ENCODE measurements at regions not wholly inside any gene's neighbourhood (a gene's known extent, or its start where the extent isn't known, plus 50 kb on each side); places are given as distances from the start of the nearest gene placed in this dataset.

DNA sequence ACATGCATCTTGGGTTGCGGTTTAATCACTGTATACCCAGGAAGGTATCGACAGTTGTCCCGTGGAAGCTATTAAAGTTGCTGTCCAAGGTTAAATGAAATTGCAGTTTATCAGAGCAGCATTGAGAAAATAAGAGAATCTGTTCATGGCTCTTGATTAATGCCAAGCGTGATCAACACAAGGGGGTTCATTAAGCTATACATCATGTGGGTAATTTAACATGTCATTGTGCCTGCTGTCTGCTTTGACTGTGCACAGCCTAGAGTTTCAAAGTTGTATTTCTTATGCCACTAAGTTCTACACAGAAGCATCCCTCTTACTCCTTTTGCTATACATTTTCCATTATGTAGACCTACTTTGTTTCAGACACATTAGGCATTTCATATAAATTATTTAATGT is 74.8 kb upstream of the SP8 start:
- Histone ChIP-seq H3K9me2 (replicated peaks; ENCODE audit: low read depth, low read length) (no peaks in the 10 kb centered on the region), H3K4me2 (ENCODE audit: low read depth, low read length, poor library complexity, severe bottlenecking) (no peak overlapping the region), H3K36me3 (ENCODE audit: insufficient read depth, low read length) (no peaks in the 10 kb centered on the region), H3F3A (ENCODE audit: low read depth) (no peaks in the 10 kb centered on the region), H3K79me2 (ENCODE audit: insufficient read depth, low read length) (no peaks in the 10 kb centered on the region), H4K20me1 (ENCODE audit: insufficient read depth, low read length, poor library complexity, severe bottlenecking) (no peaks in the 10 kb centered on the region), H3K9me3 (ENCODE audit: insufficient read depth, low read depth, low read length) (no peaks in the 10 kb centered on the region), H3K9ac (ENCODE audit: low read depth, low read length, poor library complexity, severe bottlenecking) (no peak overlapping the region), H3K27me3 (ENCODE audit: insufficient read depth, low read length, poor library complexity, severe bottlenecking) (no peaks in the 10 kb centered on the region), H2AFZ (ENCODE audit: low read length) (no peak overlapping the region), H3K4me1 (ENCODE audit: insufficient read depth, low read length, poor library complexity, severe bottlenecking) (no peaks in the 10 kb centered on the region), H3K4me3 (ENCODE audit: low read length, poor library complexity, severe bottlenecking) (no peak overlapping the region)
- TF ChIP-seq, protein P1, sequence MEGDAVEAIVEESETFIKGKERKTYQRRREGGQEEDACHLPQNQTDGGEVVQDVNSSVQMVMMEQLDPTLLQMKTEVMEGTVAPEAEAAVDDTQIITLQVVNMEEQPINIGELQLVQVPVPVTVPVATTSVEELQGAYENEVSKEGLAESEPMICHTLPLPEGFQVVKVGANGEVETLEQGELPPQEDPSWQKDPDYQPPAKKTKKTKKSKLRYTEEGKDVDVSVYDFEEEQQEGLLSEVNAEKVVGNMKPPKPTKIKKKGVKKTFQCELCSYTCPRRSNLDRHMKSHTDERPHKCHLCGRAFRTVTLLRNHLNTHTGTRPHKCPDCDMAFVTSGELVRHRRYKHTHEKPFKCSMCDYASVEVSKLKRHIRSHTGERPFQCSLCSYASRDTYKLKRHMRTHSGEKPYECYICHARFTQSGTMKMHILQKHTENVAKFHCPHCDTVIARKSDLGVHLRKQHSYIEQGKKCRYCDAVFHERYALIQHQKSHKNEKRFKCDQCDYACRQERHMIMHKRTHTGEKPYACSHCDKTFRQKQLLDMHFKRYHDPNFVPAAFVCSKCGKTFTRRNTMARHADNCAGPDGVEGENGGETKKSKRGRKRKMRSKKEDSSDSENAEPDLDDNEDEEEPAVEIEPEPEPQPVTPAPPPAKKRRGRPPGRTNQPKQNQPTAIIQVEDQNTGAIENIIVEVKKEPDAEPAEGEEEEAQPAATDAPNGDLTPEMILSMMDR (conservative IDR thresholded peaks at IDR 0.05; ENCODE audit: low read length), result no peak
- TF ChIP-seq EZH2phosphoT487 (IDR thresholded peaks at IDR 0.05; ENCODE audit: borderline replicate concordance), result no peak

DNA sequence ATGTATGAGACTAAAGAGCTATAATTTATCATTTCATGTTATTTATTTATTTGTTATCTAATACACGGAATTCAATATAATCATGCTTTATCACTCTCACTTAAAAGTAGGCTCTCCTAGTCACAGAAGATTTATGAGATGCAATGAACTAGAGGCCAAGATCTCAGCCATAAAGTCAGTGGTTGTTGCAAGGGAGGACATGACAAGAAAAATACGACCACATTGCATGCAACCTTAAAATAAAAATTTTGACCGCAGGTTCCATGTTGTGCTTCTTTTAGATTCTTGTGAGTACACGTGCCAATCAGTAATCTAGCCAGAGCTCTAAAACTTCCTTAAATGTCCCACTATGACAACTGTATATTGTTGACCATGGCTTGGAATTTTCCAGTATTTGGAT is 75.9 kb upstream of the SP8 start:
- H3K9ac ChIP-seq (ENCODE audit: low read depth, low read length, poor library complexity, severe bottlenecking), result no peak overlapping the region
- no peaks in the 10 kb centered on the region for H3K27me3 ChIP-seq (ENCODE audit: insufficient read depth, low read length, poor library complexity, severe bottlenecking)
- no peaks in the 10 kb centered on the region for H3F3A ChIP-seq (ENCODE audit: low read depth)
- H3K4me1 ChIP-seq (ENCODE audit: insufficient read depth, low read length, poor library complexity, severe bottlenecking), result no peaks in the 10 kb centered on the region
- no peaks in the 10 kb centered on the region for H3K9me2 ChIP-seq (replicated peaks; ENCODE audit: low read depth, low read length)
- TF ChIP-seq EZH2phosphoT487 (IDR thresholded peaks at IDR 0.05; ENCODE audit: borderline replicate concordance), result no peak
- TF ChIP-seq, protein P1 (conservative IDR thresholded peaks at IDR 0.05; ENCODE audit: low read length), result no peak
- H3K79me2 ChIP-seq (ENCODE audit: insufficient read depth, low read length), result no peaks in the 10 kb centered on the region
- H3K4me2 ChIP-seq (ENCODE audit: low read depth, low read length, poor library complexity, severe bottlenecking), result no peak overlapping the region
- H4K20me1 ChIP-seq (ENCODE audit: insufficient read depth, low read length, poor library complexity, severe bottlenecking), result no peaks in the 10 kb centered on the region
- H3K4me3 ChIP-seq (ENCODE audit: low read length, poor library complexity, severe bottlenecking), result no peak overlapping the region
- H3K9me3 ChIP-seq (ENCODE audit: insufficient read depth, low read depth, low read length), result no peaks in the 10 kb centered on the region
- H3K36me3 ChIP-seq (ENCODE audit: insufficient read depth, low read length), result no peaks in the 10 kb centered on the region
- H2AFZ ChIP-seq (ENCODE audit: low read length), result no peak overlapping the region

DNA sequence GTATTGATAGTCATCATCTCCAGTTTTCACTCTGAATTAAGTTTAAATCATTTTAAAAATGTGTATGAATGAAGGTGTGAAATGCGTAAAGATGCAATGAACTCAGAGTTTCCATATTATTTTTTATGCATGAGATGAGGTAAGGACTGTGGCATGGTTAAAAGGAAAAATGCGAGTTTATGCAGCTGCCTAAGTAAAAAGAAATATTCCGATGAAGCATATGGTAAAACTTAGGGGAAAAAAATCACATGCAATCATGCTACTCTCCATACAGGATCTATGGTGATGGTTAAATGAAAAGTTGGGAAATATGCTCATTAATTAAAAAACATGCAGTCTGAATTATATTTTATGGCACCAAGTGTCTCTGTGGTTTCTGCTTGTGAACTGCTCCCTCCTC is 77.5 kb upstream of the SP8 start:
- no peak overlapping the region for H3K9ac ChIP-seq (ENCODE audit: low read depth, low read length, poor library complexity, severe bottlenecking)
- H4K20me1 ChIP-seq (ENCODE audit: insufficient read depth, low read length, poor library complexity, severe bottlenecking), result no peaks in the 10 kb centered on the region
- no peaks in the 10 kb centered on the region for H3K9me3 ChIP-seq (ENCODE audit: insufficient read depth, low read depth, low read length)
- no peaks in the 10 kb centered on the region for H3K79me2 ChIP-seq (ENCODE audit: insufficient read depth, low read length)
- no peaks in the 10 kb centered on the region for H3K9me2 ChIP-seq (replicated peaks; ENCODE audit: low read depth, low read length)
- no peak overlapping the region for H2AFZ ChIP-seq (ENCODE audit: low read length)
- no peak overlapping the region for H3K4me2 ChIP-seq (ENCODE audit: low read depth, low read length, poor library complexity, severe bottlenecking)
- H3K36me3 ChIP-seq (ENCODE audit: insufficient read depth, low read length), result no peaks in the 10 kb centered on the region
- no peak overlapping the region for H3K4me3 ChIP-seq (ENCODE audit: low read length, poor library complexity, severe bottlenecking)
- TF ChIP-seq EZH2phosphoT487 (IDR thresholded peaks at IDR 0.05; ENCODE audit: borderline replicate concordance), result no peak
- TF ChIP-seq, protein P1 (conservative IDR thresholded peaks at IDR 0.05; ENCODE audit: low read length), result no peak
- H3F3A ChIP-seq (ENCODE audit: low read depth), result no peaks in the 10 kb centered on the region
- H3K4me1 ChIP-seq (ENCODE audit: insufficient read depth, low read length, poor library complexity, severe bottlenecking), result no peaks in the 10 kb centered on the region
- no peaks in the 10 kb centered on the region for H3K27me3 ChIP-seq (ENCODE audit: insufficient read depth, low read length, poor library complexity, severe bottlenecking)
